Tibial artery (tissue), 4 donors: ENCODE measurements at regions not wholly inside any gene's neighbourhood (a gene's known extent, or its start where the extent isn't known, plus 50 kb on each side); places are given as distances from the start of the nearest gene placed in this dataset.

Source experiments
- DNase-seq, 2 donors: peaks; one replicate each; pipeline ENCODE4 v3.0.0-alpha.2; 2019
- H3K27ac ChIP-seq, 2 donors: fragments of 200-600 bp; sonication (generic) in 1 of 2; 1 replicate in 1 of 2; 2 replicates in 1 of 2; pipeline ENCODE4 v1.5.1; 2018 to 2019; ENCODE audit warnings: mild to moderate bottlenecking in 1 of 2
- H3K27me3 ChIP-seq, 2 donors: fragments of 200-600 bp; sonication (generic) in 1 of 2; one replicate each; pipeline versions ENCODE4 v1.5.1 to v1.6.0; 2016 to 2019
- H3K36me3 ChIP-seq, 3 donors: fragments of 200-600 bp; sonication (generic) in 2 of 3; one replicate each; pipeline ENCODE4 v1.5.1; 2016 to 2019; ENCODE audit warnings: mild to moderate bottlenecking in 2 of 3
- H3K4me1 ChIP-seq, 4 donors: fragments of 200-600 bp; sonication (generic) in 2 of 4; 1 replicate in 3 of 4; 2 replicates in 1 of 4; pipeline ENCODE4 v1.5.1; 2016 to 2019
- H3K4me3 ChIP-seq, 2 donors: fragments of 200-600 bp; sonication (generic) in 1 of 2; 1 replicate in 1 of 2; 2 replicates in 1 of 2; pipeline ENCODE4 v1.5.1; 2018 to 2019; ENCODE audit warnings: mild to moderate bottlenecking in 2 of 2
- H3K9me3 ChIP-seq, 3 donors: fragments of 200-600 bp; sonication (generic) in 1 of 3; one replicate each; pipeline ENCODE4 v1.5.1; 2016 to 2019
- CTCF ChIP-seq, 2 experiments: fragments of 200-600 bp in 1 of 2; fragments of 450-650 bp in 1 of 2; IDR thresholded peaks; one replicate each; pipeline ENCODE4 v1.5.1; 2017 to 2019; ENCODE audit warnings: antibody characterized with exemption in 2 of 2, mild to moderate bottlenecking in 1 of 2, moderate library complexity in 1 of 2
- intact Hi-C: fragments of 100-400 bp; cut with DNase I; formaldehyde crosslinking; loops from one replicate; pipeline ENCODE4 v1.15.0; 2023; ENCODE audit warnings: low total_unique reads

- H3K4me1 ChIP-seq = no peaks in the 10 kb centered on the region
- no peak overlapping the region for H3K27ac ChIP-seq
- TF ChIP-seq CTCF (IDR thresholded peaks at IDR 0.05) = no peak
- H3K4me3 ChIP-seq = no peak overlapping the region
- no peak for DNase-seq
- intact Hi-C loops = no loop called here
- no peaks in the 10 kb centered on the region for H3K9me3 ChIP-seq
- H3K36me3 ChIP-seq = no peaks in the 10 kb centered on the region
- H3K27me3 ChIP-seq = no peaks in the 10 kb centered on the region
Measured at GRCh38 chr5:124414973-124415372, 331.5 kb downstream of the ZNF608 start.

DNA sequence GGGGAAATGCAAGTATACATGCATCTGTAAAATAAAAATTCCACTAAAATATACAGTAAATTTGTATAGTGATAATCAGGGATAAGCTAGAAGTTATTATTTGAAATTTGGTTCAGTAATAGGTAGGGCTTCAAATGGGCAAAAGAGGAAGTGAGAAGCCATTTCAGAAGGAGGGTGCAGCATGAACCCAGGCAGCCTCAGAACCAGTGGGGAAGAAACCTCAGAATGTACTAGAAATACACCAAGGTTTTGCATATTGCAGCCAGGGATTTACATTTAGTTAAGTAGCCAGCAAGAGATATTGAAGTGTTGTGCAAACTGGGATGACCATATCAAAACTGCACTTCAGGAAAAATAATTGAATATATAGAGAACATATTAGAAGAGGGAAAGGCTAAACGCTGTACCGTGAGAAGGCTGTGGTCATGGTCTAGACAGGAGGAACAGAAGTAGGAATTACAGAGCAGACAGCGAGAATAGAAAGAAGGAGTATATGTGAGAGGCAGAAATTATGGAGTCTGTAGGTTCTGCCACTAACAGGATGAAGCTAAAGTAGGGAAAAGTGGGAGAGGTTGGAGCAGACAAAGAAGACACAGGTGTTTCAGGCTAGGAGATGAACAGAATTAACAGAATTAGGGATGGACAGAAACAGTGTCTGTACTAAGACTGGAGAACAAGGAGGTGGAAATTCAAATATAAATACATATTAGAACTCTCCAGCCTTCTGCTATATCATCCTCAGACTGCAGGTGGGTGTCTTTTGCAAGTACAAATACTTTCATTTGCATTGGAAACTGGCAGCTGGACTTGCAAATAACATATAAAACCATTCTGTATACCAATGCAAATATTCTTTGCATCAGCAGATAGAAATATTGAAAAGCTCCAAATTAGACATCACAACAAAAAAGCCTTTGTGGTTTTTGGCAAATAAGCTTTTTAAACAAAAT, 335.6 kb downstream of the ZNF608 start:
- intact Hi-C loops = no loop called here
- H3K36me3 ChIP-seq = no peaks in the 10 kb centered on the region
- no peak for TF ChIP-seq CTCF (IDR thresholded peaks at IDR 0.05)
- DNase-seq = no peak
- no peaks in the 10 kb centered on the region for H3K9me3 ChIP-seq
- H3K27me3 ChIP-seq = no peaks in the 10 kb centered on the region
- H3K27ac ChIP-seq = no peak overlapping the region
- no peaks in the 10 kb centered on the region for H3K4me1 ChIP-seq
- no peak overlapping the region for H3K4me3 ChIP-seq

DNA sequence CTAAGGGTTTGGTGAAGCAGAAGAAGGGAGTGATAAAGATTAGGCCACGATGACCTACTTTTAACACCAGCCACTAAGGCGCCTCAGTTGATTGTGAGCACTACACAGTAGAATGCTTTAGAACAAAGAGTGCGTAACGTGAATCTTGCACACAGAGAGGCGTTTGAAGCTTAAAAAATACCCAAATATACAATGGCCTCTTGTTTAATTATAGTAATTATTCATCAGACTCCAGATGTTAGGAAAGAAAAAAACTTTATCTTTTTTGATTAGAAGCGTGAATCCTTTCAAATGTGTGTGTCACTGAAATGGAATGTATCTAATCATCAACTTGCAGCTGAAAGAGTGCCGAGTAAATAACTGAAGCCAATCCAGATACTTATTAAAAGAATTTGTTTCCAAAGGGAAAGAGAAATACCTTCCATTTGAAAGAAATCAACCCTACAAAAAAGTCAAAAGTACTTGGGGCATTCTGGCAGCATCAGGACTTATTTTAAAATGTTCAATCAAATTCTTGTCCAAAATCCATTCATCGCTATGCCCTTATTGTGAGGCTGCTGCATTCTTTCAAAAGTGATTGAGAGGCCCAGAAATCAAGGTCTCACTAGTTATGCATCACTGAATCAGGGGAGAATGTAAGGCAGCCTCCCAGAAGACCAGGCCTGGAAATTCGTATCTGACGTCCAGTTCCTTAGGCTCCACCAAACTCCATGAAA, 337.5 kb downstream of the ZNF608 start:
- DNase-seq = no peak
- H3K36me3 ChIP-seq = no peaks in the 10 kb centered on the region
- no peaks in the 10 kb centered on the region for H3K27me3 ChIP-seq
- no peak for TF ChIP-seq CTCF (IDR thresholded peaks at IDR 0.05)
- no peaks in the 10 kb centered on the region for H3K4me1 ChIP-seq
- intact Hi-C loops = no loop called here
- H3K9me3 ChIP-seq = no peaks in the 10 kb centered on the region
- H3K4me3 ChIP-seq = no peak overlapping the region
- H3K27ac ChIP-seq = no peak overlapping the region

GRCh38 chr5:124404796-124405195, 341.6 kb downstream of the ZNF608 start:
- intact Hi-C loops = no loop called here
- Histone ChIP-seq H3K9me3 (no peaks in the 10 kb centered on the region), H3K4me1 (peaks cover 0 to 14% (median 5%) of the 10 kb centered on the region in 4 donors), H3K4me3 (no peak overlapping the region), H3K36me3 (no peaks in the 10 kb centered on the region), H3K27me3 (no peaks in the 10 kb centered on the region), H3K27ac (no peak overlapping the region)
- no peak for TF ChIP-seq CTCF (IDR thresholded peaks at IDR 0.05)
- no peak for DNase-seq

GRCh38 chr5:124403281-124403680, 343.2 kb downstream of the ZNF608 start:
- Histone ChIP-seq H3K27me3 (no peaks in the 10 kb centered on the region), H3K36me3 (no peaks in the 10 kb centered on the region), H3K4me1 (peaks cover 0 to 14% (median 5%) of the 10 kb centered on the region in 4 donors), H3K27ac (no peak overlapping the region), H3K9me3 (no peaks in the 10 kb centered on the region), H3K4me3 (no peak overlapping the region)
- no peak for DNase-seq
- no peak for TF ChIP-seq CTCF (IDR thresholded peaks at IDR 0.05)
- intact Hi-C loops = no loop called here
